ENCODE measurements at regions not wholly inside any gene's neighbourhood (a gene's known extent, or its start where the extent isn't known, plus 50 kb on each side); places are given as distances from the start of the nearest gene placed in this dataset.

GRCh38 chr2:118609138-118609537, 238.3 kb downstream of the EN1 start:
- no peaks in the 10 kb centered on the region for H3K36me3 Mint-ChIP-seq (ENCODE audit: low read depth)
- no peaks in the 10 kb centered on the region for H3K9me3 Mint-ChIP-seq
- no peaks in the 10 kb centered on the region for H3K4me1 Mint-ChIP-seq (ENCODE audit: low read depth)
- H3K4me3 Mint-ChIP-seq, result no peak overlapping the region
- no peak overlapping the region for H3K27ac Mint-ChIP-seq
- peaks cover 9% of the 10 kb centered on the region for H3K27me3 Mint-ChIP-seq

GRCh38 chr2:118607641-118608040, 239.8 kb downstream of the EN1 start:
- Mint-ChIP-seq H3K9me3 (no peaks in the 10 kb centered on the region), H3K36me3 (ENCODE audit: low read depth) (no peaks in the 10 kb centered on the region), H3K4me1 (ENCODE audit: low read depth) (no peaks in the 10 kb centered on the region), H3K27ac (no peak overlapping the region), H3K4me3 (no peak overlapping the region), H3K27me3 (peaks cover 9% of the 10 kb centered on the region)

GRCh38 chr2:118604811-118605210, 242.6 kb downstream of the EN1 start:
- no peak overlapping the region for H3K27ac Mint-ChIP-seq
- H3K4me1 Mint-ChIP-seq (ENCODE audit: low read depth), result no peaks in the 10 kb centered on the region
- no peak overlapping the region for H3K4me3 Mint-ChIP-seq
- no peaks in the 10 kb centered on the region for H3K36me3 Mint-ChIP-seq (ENCODE audit: low read depth)
- peaks cover 6% of the 10 kb centered on the region for H3K27me3 Mint-ChIP-seq
- H3K9me3 Mint-ChIP-seq, result peaks cover 5% of the 10 kb centered on the region

- H3K27ac Mint-ChIP-seq, result no peak overlapping the region
These were observed 243.1 kb downstream of the EN1 start for GRCh38 chr2:118604371-118604770.

GRCh38 chr2:118599141-118599540, 248.3 kb downstream of the EN1 start:
- no peak overlapping the region for H3K4me3 Mint-ChIP-seq
- no peaks in the 10 kb centered on the region for H3K36me3 Mint-ChIP-seq (ENCODE audit: low read depth)
- no peaks in the 10 kb centered on the region for H3K4me1 Mint-ChIP-seq (ENCODE audit: low read depth)
- no peaks in the 10 kb centered on the region for H3K27me3 Mint-ChIP-seq
- no peak overlapping the region for H3K27ac Mint-ChIP-seq
- peaks cover 5% of the 10 kb centered on the region for H3K9me3 Mint-ChIP-seq

More at GRCh38 chr2:118604371-118604770, 243.1 kb downstream of the EN1 start:
- Mint-ChIP-seq H3K4me3 (no peak overlapping the region), H3K27me3 (peaks cover 6% of the 10 kb centered on the region), H3K9me3 (peaks cover 5% of the 10 kb centered on the region), H3K36me3 (ENCODE audit: low read depth) (no peaks in the 10 kb centered on the region), H3K4me1 (ENCODE audit: low read depth) (no peaks in the 10 kb centered on the region)

GRCh38 chr2:118596620-118597019, 250.8 kb downstream of the EN1 start:
- H3K27me3 Mint-ChIP-seq, result peaks cover 5% of the 10 kb centered on the region
- H3K9me3 Mint-ChIP-seq, result peaks cover 2% of the 10 kb centered on the region
- no peaks in the 10 kb centered on the region for H3K36me3 Mint-ChIP-seq (ENCODE audit: low read depth)
- no peaks in the 10 kb centered on the region for H3K4me1 Mint-ChIP-seq (ENCODE audit: low read depth)
- no peak overlapping the region for H3K4me3 Mint-ChIP-seq
- H3K27ac Mint-ChIP-seq, result no peak overlapping the region

GRCh38 chr2:118593257-118593656, 254.2 kb downstream of the EN1 start:
- Mint-ChIP-seq H3K27me3 (peaks cover 8% of the 10 kb centered on the region), H3K4me3 (no peak overlapping the region), H3K36me3 (ENCODE audit: low read depth) (no peaks in the 10 kb centered on the region), H3K27ac (no peak overlapping the region), H3K4me1 (ENCODE audit: low read depth) (no peaks in the 10 kb centered on the region), H3K9me3 (no peaks in the 10 kb centered on the region)

GRCh38 chr2:118591223-118591622, 256.2 kb downstream of the EN1 start:
- H3K9me3 Mint-ChIP-seq, result no peaks in the 10 kb centered on the region

GRCh38 chr2:118589721-118590120, 257.7 kb downstream of the EN1 start:
- Mint-ChIP-seq H3K4me3 (no peak overlapping the region), H3K36me3 (ENCODE audit: low read depth) (no peaks in the 10 kb centered on the region), H3K4me1 (ENCODE audit: low read depth) (no peaks in the 10 kb centered on the region), H3K27ac (no peak overlapping the region), H3K9me3 (no peaks in the 10 kb centered on the region), H3K27me3 (peaks cover 8% of the 10 kb centered on the region)

More at GRCh38 chr2:118591223-118591622, 256.2 kb downstream of the EN1 start:
- H3K4me1 Mint-ChIP-seq (ENCODE audit: low read depth), result no peaks in the 10 kb centered on the region
- peaks cover 8% of the 10 kb centered on the region for H3K27me3 Mint-ChIP-seq
- H3K36me3 Mint-ChIP-seq (ENCODE audit: low read depth), result no peaks in the 10 kb centered on the region
- H3K4me3 Mint-ChIP-seq, result no peak overlapping the region
- no peak overlapping the region for H3K27ac Mint-ChIP-seq

- no peaks in the 10 kb centered on the region for H3K4me1 Mint-ChIP-seq (ENCODE audit: low read depth)
- no peaks in the 10 kb centered on the region for H3K9me3 Mint-ChIP-seq
- H3K27ac Mint-ChIP-seq, result no peak overlapping the region
- peaks cover 8% of the 10 kb centered on the region for H3K27me3 Mint-ChIP-seq
- H3K4me3 Mint-ChIP-seq, result no peak overlapping the region
- no peaks in the 10 kb centered on the region for H3K36me3 Mint-ChIP-seq (ENCODE audit: low read depth)
These were observed 258.6 kb downstream of the EN1 start for GRCh38 chr2:118588850-118589249.

GRCh38 chr2:118586312-118586711, 261.1 kb downstream of the EN1 start:
- no peaks in the 10 kb centered on the region for H3K4me1 Mint-ChIP-seq (ENCODE audit: low read depth)
- no peak overlapping the region for H3K4me3 Mint-ChIP-seq
- no peaks in the 10 kb centered on the region for H3K9me3 Mint-ChIP-seq
- H3K27ac Mint-ChIP-seq, result no peak overlapping the region
- H3K36me3 Mint-ChIP-seq (ENCODE audit: low read depth), result no peaks in the 10 kb centered on the region
- H3K27me3 Mint-ChIP-seq, result peaks cover 3% of the 10 kb centered on the region

GRCh38 chr2:118584877-118585276, 262.6 kb downstream of the EN1 start:
- Mint-ChIP-seq H3K36me3 (ENCODE audit: low read depth) (no peaks in the 10 kb centered on the region), H3K4me3 (no peak overlapping the region), H3K9me3 (no peaks in the 10 kb centered on the region), H3K27me3 (peaks cover 3% of the 10 kb centered on the region), H3K27ac (no peak overlapping the region), H3K4me1 (ENCODE audit: low read depth) (no peaks in the 10 kb centered on the region)

- no peak overlapping the region for H3K27ac Mint-ChIP-seq
- no peak overlapping the region for H3K4me3 Mint-ChIP-seq
- no peaks in the 10 kb centered on the region for H3K4me1 Mint-ChIP-seq (ENCODE audit: low read depth)
- no peaks in the 10 kb centered on the region for H3K27me3 Mint-ChIP-seq
- no peaks in the 10 kb centered on the region for H3K9me3 Mint-ChIP-seq
- no peaks in the 10 kb centered on the region for H3K36me3 Mint-ChIP-seq (ENCODE audit: low read depth)
These were observed 263.2 kb downstream of the EN1 start for GRCh38 chr2:118584062-118584749.

GRCh38 chr2:118582058-118582457, 265.4 kb downstream of the EN1 start:
- H3K27me3 Mint-ChIP-seq, result no peaks in the 10 kb centered on the region
- no peak overlapping the region for H3K27ac Mint-ChIP-seq
- H3K36me3 Mint-ChIP-seq (ENCODE audit: low read depth), result no peaks in the 10 kb centered on the region
- no peaks in the 10 kb centered on the region for H3K9me3 Mint-ChIP-seq
- H3K4me1 Mint-ChIP-seq (ENCODE audit: low read depth), result no peaks in the 10 kb centered on the region
- H3K4me3 Mint-ChIP-seq, result no peak overlapping the region

- no peak overlapping the region for H3K4me3 Mint-ChIP-seq
- H3K4me1 Mint-ChIP-seq (ENCODE audit: low read depth), result no peaks in the 10 kb centered on the region
- H3K27ac Mint-ChIP-seq, result no peak overlapping the region
- no peaks in the 10 kb centered on the region for H3K9me3 Mint-ChIP-seq
- H3K27me3 Mint-ChIP-seq, result no peaks in the 10 kb centered on the region
- no peaks in the 10 kb centered on the region for H3K36me3 Mint-ChIP-seq (ENCODE audit: low read depth)
These were observed 266.8 kb downstream of the EN1 start for GRCh38 chr2:118580651-118581050.

- Mint-ChIP-seq H3K36me3 (ENCODE audit: low read depth) (no peaks in the 10 kb centered on the region), H3K4me3 (no peak overlapping the region), H3K9me3 (no peaks in the 10 kb centered on the region), H3K4me1 (ENCODE audit: low read depth) (no peaks in the 10 kb centered on the region), H3K27ac (no peak overlapping the region), H3K27me3 (no peaks in the 10 kb centered on the region)
These were observed 267.3 kb downstream of the EN1 start for GRCh38 chr2:118580107-118580506.
